HG02798 (cell line): ENCODE measurements at regions not wholly inside any gene's neighbourhood (a gene's known extent, or its start where the extent isn't known, plus 50 kb on each side); places are given as distances from the start of the nearest gene placed in this dataset.

ENCODE experiments used
- ATAC-seq: cut with Tn5 transposase; IDR thresholded peaks from one replicate; pipeline ENCODE4 v1.9.1; 2021; ENCODE audit warnings: mild to moderate bottlenecking; ENCODE audit not compliant: unreplicated experiment, poor library complexity

DNA sequence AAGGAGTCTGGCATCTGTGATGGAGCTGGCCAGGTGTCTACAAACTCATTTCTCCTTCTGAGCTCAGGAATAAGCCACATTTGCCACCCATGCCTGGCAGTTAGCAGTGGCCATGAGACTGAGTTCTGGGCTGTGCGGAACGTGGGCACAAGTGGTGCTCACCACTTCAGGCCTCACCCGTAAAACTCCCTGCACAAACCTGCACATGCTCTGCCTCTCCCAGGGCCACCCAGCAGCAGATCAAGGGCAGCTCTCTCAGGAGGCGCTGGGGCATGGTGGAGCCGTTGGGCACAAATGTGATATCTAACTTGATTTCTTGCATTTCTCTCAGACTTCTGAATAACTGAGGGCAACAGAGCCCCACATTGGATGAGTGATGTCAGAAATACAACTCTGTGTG is 269.5 kb downstream of the HIVEP2 start:
- no peak for ATAC-seq

DNA sequence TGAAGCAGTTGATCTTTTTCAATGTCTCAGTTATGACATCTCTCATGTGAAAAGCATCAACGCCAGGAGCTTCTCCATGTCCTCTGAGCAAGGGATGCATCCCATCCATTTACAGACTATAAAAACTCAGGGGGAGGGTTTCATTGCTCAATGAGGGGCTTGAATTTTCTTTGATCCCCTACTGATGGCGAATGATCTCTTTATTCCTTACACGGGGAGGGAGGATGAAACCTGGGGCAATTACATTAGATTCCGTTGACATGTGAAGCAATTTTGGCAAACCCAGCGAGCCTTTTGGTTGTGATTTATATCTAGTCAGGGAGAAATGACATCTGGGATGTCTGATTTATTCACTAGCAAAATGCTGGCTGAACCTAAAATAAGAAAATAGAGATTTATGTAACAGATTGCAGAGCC is 268.9 kb downstream of the HIVEP2 start:
- no peak for ATAC-seq

DNA sequence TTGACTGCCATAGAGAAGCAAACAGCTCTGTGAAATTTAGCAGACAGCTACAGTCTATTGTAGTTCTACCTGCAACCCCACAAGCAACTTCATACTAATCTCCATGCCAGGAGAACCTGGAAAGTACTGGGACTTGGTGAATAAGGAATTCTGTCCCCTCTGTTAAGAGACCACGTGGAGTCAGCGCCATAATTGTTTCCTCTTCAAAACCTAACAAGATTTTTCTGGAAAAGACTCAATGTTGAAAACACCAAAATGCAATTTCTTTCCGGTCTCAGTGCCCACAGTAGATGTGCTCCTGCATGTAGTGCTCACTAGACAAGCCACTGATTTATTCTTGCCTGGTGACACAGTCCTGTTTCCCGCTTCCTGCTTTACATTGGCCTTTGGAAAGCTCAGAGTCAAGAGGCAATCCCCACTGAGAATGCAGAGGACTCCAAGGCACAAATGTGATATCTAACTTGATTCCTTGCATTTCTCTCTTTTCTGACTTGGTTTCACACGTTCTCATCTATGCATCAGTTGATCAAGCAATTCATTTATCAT is 268.3 kb downstream of the HIVEP2 start:
- no peak for ATAC-seq

DNA sequence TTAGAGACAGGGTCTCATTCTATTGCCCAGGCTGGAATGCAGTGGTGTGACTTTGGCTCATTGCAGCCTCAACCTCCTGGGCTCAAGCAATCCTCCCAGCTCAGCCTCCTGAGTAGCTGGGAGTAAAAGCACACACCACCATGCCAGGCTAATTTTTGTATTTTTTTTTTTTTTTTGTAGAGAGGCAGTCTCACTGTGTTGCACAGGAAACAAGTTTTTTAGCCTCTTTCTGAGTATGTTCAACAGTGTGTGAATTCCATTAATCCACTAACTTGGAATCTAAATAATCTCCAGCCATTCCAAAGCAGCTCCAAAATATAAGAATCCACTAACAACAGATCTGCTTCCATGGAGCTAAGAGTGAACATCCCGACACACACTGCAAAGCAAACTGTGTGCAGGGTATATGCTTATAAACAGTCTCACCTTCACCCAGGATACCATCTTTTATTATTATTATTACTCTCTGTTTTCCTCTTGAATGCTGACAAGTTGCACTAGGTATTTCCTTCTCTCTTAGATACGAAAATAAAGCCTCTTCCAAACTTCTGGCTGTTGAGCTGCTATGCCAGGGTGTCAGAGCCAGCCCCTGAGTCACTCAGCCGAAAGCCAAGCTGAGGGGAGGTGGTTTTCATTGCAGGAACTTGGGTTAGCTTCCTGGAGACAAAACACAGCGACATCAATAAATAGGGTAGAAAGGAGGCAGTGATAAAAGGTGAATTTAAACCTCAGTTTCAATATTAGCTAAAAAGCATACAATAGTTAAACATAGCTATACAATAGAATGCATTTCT is 264.9 kb downstream of the HIVEP2 start:
- ATAC-seq, result no peak

DNA sequence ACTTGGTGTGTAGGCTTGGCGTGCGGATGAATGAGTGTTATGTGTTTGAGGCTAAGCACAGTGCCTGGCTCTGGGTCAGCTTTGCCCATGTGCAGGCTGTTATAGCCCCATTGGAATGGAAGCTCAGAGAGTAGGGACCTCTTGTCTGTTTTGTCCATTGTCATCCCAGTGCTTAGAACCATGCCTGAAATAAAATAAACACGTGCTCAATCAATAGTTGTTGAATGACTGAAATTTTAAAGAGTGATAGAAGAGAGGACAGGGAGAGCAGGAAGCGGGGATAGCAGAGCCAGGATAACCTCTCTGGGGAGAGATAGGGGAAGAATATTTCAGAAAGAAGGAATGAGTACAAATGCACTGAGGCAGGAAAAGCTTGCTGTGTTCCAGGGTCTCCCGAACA is 263.9 kb downstream of the HIVEP2 start:
- no peak for ATAC-seq

DNA sequence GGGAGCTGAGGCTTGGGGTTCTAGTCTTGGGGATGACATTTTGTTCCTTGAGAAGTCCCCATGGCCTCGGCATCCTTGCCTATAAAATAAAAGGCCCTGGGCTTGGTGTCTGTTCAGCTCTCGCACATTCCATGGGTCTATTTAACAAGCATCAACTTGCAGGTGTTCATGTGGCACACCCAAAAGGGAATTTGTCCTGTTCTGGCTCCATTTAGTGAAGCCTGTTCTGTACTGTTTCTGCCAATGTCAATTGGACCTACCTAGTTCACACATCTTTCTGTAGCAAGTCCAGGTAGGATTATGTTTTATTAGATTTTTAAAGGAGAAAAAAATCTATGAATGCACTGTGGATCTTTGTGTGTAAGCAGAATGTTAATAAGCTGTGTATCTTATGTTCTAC is 262.0 kb downstream of the HIVEP2 start:
- ATAC-seq, result no peak

DNA sequence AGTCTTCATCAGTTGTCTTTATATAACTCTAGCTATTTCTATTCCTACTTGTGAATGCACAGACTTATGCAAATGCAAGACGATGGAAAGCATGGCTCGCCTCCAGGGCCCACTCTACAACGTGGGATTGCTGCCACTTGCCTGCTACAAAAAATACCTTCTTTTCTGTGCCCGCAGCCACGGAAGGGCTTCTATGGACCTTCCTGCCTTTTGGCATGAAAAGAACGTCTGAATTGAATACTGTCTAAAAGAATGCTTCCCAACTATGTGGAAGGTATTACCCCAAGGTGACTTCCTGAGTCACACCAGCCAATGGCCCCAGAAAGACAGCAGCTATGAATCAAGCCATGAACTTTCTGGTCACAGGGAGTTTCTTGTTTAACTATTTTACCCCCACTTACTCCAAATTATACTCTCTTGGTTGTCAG is 261.2 kb downstream of the HIVEP2 start:
- no peak for ATAC-seq

DNA sequence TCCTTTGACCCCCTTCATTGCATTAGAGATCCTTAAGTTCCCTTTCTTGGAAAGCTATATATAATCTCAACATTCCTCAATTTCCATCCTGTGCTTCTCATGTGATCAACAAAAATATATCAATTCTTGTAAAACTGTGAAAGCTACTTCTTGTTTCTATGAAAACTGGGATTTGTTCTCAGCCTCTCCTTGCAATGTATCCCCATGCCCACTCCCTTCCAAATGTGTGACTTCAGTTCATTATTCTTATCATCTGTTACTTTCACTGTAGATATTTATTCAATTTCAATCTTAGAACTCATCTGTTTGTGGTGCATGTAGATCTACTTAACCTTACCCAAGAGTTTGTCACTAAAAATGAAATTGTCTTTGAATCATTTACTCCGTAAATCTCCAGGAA is 260.6 kb downstream of the HIVEP2 start:
- ATAC-seq, result no peak

DNA sequence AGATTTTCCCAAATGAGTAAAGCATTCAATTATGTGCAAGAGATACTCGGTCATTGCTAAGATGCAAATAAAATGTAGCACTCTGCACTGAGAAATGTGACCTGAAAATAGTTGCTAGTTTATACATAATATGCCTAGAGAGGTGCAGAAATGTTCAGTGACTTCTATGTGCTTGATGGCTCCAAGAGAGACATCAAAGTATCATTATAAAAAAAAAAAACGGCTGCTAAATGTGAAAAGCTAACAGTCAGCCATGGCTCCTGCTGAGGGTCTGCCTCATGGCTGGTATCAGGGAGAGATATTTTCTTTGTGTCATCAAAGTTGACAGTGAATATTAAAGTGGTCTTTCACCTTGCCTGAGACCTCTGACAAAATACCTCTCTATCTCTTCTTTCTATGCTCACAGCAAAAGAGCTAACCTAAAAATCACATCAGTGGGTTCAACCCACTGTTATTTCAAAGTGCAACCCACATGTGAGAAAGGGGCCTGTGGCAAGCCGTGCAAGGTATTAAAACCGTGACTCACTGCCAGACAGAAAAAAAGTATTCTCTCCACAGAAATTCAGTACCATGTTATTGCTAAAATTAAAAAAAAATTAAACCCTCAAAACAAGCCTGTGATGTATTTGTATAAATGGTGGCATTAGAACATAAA is 259.0 kb downstream of the HIVEP2 start:
- ATAC-seq, result no peak

DNA sequence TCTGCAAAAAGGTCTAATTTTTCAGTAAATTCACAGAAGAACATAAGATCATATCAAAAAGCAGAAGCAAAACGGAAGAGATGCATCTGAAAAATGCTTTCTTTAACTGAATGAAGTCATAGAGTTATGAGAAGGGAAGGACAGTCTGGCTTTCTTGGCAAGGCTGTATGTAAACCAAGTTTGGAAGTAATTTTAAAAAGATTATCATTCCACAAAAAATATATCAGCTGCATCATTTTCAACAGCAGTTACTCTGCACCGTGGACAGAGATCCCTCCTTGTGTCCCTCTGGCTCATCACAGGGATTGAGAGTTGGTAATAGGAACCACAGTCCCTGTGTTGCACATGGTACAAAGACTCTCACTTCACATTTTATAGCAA is 258.5 kb downstream of the HIVEP2 start:
- ATAC-seq, result no peak

DNA sequence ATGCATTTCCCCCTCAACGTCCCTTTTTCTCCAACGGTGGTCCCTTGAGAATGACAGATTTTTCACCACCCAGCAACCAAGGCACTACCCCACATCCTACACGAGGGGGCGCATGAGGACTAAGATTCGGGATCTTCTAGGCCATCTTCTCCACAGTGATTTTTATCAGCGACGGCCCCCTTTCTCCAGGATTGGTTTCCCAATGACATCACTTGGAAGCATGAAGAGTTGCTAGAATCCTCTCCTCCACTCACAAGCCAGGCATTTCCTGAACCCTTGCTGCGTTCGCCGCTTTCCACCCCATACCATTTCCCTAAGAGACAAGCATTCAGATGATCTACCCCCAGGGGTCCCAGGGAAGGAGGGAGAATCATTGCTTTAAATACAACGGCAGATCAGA is 252.0 kb downstream of the HIVEP2 start:
- ATAC-seq, result peak; percentile 74

DNA sequence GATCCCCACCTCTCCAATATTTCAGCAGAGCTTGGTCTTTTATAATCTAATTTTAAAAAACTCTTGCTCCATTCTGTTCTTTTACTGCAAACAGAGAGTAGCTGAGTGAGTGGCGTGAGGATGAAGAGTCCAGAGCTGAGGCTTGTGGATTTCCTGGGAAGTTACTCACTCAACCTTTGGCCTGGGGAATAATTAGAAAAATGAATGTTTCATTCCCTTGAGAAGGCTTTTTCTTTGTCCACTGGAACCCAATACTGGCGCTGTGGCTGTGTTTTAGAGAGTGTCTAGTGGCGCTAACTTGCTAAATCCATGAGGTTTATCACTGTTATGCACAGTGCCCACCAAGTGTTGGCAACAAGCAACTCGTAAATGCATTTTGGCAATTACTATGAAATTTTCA is 251.5 kb downstream of the HIVEP2 start:
- ATAC-seq, result peak; percentile 2

DNA sequence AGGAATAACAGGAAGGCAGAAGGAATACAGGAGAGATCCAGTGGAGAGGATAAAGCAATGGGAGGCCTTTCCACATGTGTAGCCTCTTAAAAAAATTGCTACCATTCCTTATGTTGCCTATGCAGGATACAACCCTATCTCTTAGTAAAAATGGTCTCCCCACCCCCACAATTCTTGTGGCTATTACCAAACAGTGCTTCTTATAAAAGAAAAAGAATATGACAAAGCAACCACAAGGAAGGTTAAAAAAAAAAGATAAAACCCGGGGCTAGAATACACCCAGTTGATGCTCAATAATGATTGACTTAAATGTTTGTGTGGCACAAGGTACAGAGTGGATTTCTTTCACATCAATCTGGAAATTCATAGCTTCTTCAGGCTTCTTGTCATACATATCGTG is 250.9 kb downstream of the HIVEP2 start:
- no peak for ATAC-seq

DNA sequence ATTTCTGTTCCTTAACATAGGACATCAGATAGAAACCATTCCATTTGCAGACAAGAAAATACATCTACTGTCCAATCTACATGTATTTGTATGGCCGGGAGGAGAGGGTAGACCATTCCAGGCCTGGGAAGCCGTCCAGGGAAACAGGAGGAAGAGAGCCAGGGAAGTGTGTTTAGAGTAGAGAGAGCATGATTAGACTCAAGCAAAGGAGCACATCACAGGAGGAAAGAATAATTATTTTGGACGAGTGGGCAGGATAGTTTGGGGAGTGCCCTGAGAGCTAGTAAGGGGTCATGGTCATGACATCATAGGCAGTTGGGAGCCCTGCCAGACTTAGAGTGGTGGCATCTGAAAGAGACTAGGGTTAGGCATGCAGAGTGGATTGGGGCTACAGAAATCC is 250.0 kb downstream of the HIVEP2 start:
- ATAC-seq, result no peak

DNA sequence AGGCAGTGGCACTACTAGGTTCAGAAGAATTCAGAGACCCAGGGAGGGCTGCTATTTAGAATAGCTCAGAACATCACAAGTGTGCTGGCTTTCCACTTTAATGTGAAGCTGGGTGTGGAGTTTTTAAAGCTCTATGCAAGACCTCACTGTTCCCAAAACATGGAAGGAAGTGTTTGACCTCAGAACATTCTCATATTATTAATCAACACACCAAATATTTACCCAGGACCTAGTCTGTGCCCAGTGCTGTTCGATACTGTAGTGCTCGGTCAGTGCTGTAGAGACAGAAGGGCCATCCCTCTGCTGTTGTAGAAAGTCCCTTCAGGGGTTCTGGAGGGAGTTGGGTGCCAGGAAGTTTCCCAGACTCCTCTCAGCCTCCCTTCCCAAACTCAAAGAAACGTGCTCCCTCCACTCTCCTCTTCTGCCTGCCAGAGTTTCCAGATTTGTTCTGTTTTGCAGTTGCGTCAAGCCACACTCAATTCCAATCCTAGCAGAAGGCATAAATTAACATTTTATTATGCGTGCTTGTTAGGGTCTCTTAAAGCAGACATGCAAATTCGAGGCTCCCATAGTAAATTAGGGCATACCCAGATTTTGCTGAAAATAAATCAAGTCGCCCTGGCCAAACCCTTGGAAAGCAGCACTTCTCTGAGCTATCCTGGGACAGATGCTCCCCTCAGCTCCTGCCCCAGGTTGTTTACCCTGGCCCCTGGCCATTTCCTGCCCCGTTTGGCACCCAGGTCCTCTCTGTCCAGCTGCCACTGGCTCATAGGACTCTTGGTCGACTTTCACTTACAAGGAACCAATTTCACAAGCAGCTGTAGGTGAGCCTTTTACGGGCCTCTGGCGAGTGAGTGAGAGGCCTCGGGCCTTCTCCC is 248.6 kb downstream of the HIVEP2 start:
- no peak for ATAC-seq

DNA sequence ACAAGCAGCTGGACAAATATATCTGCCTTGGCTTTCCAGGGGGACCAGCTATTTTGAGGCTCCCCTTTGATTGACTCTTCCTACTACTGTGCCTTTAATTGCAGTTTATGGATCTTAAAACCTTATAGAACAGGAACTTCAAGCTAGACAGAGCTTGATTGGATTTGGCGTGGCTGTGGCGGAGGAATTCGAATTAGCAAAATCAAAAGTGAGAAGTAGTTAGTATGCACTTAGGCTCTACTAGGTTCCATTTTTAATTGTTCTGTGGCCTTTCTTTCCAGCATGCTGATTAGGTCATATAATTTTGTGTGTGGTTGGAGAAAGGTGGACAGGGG is 248.0 kb downstream of the HIVEP2 start:
- ATAC-seq, result no peak

DNA sequence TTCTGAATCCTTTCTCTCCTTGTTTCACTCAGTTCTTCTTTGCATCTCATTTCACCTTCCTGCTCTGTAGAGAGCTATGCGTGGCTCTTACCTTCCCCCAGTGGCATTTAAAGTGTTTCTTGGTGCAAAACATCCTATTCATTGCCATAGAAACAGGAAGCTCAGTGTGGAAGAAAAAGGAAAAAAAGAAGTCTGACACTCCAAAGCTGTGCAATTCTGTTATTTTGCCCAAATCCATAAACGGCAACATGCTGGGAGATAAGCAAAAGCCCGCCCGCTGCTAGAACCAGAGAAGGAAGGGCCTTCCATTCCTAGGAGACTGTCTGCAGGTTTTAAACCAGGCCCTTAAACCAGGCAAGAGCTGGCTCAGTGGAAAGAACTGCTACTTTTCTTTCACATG is 247.1 kb downstream of the HIVEP2 start:
- ATAC-seq, result no peak

DNA sequence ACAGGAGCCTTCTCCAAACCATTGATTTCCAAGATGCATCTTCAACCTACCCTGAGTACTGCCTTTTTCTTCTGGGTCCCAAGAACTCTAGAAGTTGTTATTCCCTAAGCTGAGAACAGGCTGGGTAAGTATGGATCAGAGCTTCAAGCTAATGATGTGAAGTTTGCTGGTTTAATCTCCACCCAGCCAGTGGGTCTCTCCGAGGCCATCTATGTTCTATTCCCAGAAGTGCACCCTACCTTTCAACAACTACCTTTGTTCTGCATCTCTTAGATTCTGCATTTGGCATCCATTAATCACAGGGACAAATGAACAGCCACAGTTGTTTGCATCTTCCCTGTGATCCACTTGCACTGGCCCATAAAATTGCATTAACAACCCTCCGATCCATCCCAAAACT is 246.2 kb downstream of the HIVEP2 start:
- ATAC-seq, result no peak

DNA sequence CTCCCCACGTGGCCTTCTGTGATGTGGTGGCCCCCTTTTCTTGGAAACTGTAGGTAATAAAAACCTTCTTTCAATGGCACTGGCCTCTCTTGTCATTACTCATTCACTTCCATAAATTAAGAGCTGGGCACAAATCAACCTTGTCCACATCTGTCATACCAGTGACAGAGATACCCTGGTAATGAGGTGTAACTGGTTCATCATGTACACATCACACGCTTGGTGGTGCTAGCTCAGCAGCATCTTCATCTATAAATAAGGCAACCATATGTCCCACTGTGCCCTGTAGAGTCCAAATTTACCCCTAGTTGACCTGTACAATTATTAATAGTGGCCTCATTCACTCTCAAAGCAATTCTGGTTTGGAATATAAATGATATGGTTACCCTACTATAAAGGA is 245.6 kb downstream of the HIVEP2 start:
- no peak for ATAC-seq

DNA sequence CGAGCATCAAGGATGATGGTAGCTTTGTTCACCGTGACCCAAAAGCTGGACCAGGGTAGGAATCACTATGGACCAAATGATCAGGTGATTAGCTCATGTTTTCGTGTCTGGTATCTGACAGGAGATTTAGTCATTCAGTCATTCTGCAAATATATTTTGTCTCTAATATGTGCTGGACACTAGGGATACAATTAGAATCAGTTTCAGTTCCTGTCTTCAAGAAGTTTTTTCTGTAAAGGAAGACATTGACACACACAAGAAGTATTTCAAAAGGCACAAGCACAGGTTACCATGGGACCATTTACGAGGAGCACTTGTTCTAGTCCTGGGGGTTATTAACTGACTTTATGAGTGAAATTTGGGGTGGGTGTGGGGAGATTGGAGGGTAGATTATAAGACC is 244.9 kb downstream of the HIVEP2 start:
- ATAC-seq, result no peak
